ENCODE measurements at regions not wholly inside any gene's neighbourhood (a gene's known extent, or its start where the extent isn't known, plus 50 kb on each side); places are given as distances from the start of the nearest gene placed in this dataset.

- no peak for DNase-seq
Measured at GRCh38 chr9:1202512-1203280, 152.5 kb downstream of the DMRT2 start.

DNA sequence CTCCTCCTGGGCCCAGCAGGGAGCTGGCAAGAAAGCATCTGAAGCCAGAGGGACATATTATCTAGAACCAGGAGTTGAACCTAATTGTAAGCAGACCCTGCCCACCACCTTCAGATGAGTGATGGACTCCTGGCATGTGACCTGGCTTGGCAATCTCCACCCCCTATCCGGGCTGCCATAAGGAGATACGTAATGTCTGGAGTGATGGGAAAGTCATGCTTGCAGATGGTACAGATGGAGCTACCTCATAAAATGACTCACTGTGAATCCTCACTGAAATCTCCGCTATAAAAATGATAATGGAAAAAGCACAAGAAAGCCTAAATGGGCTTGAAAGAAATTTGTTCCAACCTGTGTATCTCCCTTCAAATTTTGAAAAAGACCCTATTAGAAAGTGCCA is 157.5 kb downstream of the DMRT2 start:
- no peak for DNase-seq

DNA sequence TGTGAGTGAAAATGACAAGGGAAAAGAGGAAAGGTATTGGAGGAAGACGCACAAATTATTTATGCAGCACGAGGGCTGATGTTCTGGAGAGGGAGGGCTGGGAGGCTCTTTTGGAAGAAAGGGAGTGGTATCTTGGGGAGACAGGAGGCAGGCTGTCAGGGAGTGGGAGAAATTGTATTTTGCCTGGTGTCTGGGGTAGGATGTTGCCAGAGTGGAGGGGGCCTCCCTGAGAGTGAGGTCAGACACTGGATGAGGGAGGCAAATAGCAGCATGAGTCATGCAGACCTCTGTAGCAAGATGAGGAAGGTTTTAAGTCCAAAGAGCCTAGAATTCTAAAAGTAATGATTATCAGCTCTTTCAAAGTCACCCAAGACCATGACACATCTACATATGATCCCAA is 158.0 kb downstream of the DMRT2 start:
- no peak for DNase-seq

DNA sequence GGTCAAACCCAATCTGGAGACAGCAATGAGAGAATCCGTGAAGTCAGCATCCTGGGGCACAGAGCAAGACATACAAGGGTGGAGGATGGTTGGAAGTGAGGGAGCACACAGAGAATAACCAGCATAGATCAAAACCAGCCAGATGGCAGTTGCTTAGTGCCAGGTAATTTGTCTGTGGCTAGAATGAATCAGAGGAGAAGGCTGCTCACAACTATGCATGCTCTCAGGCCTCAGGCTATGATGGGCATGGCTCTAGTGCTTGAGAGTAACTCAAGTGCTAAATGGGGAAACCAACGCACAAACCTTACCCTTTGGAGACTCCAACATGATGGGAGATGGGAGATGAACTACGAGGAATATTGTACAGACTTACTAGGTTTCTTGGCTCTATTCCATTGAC is 160.8 kb downstream of the DMRT2 start:
- DNase-seq: no peak

DNA sequence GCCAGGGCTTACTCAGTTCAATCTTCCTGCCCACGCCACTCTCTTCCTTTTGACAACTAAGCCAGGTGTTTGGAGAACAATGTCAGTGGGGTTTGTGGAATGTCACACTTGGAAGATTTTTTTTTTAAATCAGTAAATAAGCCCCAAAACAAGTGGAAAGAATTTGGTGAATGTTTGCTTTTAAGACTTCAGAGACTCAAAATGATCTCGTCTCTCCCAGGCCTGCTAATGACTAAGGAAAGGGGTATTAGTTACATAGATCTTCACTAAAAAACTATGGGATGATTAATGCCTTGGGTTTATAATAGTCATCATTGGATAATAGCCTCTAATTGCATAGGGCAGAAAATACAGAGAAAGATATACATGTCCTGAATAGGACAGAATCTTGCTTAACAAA is 166.4 kb downstream of the DMRT2 start:
- no peak for DNase-seq

DNA sequence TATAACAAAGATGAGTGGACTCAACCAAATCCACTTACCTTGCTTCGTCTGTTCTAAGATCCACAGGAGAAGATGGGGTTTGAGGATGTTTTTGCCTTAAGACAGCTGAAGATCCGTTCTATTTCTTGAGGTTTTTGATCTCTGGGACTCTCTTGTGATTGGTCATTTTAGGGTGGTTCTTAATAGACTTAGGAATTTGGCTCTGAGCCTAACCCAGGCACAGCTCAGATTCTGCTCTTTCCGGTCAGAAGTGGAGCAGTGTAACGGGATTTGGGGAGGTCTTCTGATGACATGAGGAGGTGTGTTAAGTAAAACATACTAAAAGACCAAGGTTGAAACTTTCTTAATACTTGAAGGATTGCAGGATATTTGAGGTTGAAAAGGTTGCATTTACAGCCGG is 166.9 kb downstream of the DMRT2 start:
- no peak for DNase-seq

DNA sequence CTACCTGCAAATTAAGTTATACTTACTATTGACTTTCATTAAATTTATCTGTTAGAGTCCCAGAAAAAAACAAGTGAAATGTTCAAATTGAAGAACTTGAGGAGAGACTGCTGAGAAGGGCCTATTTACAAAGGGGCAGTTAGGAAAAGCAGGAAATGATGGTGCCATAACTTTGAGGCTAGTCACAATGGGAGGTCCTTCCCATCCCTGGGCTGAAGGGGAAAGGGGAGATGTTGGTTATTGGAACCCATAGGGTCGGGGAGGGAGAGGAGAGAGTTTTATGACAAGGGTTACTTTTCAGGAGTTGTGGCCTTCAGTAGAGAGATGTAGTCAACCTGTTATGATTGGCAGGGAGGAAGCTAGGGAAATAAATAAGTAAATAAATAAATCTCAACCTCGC is 169.1 kb downstream of the DMRT2 start:
- no peak for DNase-seq

GRCh38 chr9:1221298-1221697 is 171.1 kb downstream of the DMRT2 start:
- DNase-seq: no peak

- no peak for DNase-seq
Measured at GRCh38 chr9:1222511-1222910, 172.4 kb downstream of the DMRT2 start.

GRCh38 chr9:1231998-1232919 is 182.1 kb downstream of the DMRT2 start:
- no peak for DNase-seq

GRCh38 chr9:1233568-1233967 is 183.4 kb downstream of the DMRT2 start:
- no peak for DNase-seq

DNA sequence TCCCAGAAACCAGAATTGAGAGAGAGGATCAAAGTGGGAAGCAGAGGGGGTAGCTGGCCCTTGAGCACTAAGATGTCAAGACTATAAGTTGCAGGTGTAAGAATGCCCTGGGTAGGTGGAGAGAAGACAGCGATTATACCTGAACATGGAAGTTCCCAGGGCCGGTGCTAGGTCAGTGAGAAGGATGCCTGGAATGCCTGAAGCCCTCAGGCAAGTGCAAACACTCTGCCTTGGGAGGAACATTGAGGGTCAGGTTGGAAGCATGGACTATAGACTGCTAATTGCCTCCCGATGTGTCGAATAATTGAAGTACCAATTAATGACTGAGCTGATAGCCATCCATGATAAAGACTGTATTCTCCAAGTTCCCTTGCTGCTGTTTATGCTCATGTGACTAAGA is 185.5 kb downstream of the DMRT2 start:
- no peak for DNase-seq

- DNase-seq: no peak
Measured at GRCh38 chr9:1236061-1236460, 185.9 kb downstream of the DMRT2 start.

DNA sequence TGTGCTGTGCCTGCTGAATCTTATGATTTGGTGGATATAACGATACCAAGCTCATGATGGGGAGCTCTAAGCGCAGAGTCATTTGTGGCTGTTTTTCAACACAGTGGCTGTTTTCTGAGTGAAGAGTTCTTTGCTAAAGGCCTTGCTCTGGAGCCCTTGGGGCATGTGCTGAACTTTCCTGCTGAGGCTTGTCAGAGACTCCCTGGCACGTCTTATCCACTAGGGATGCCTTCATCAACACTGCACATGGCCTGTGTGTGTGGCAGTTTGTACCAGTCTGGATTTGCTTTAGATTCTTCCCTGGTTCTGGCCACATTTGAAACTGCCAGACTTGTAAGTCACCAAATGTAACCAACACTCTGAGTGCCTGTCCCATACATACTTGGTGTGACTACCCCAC is 188.2 kb downstream of the DMRT2 start:
- no peak for DNase-seq

DNA sequence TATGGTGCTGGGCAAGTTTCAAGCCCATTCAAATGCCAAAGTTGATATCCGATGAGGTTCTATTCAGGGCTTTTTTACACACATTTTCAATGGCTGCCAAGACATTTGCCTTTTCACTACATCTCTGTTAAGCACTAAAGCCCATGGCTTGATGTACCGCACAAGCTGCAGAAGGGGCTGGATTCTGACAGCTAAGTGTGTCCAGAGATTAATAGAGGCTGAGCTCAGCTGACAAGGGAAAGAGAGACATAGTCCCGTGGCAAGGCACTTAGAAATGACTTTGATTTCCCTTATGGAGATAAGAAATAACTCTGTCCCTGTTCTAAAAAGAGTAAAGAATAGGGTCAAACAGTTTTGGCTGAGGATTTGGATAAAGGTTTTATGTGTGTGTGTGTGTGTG is 198.6 kb downstream of the DMRT2 start:
- DNase-seq: no peak

DNA sequence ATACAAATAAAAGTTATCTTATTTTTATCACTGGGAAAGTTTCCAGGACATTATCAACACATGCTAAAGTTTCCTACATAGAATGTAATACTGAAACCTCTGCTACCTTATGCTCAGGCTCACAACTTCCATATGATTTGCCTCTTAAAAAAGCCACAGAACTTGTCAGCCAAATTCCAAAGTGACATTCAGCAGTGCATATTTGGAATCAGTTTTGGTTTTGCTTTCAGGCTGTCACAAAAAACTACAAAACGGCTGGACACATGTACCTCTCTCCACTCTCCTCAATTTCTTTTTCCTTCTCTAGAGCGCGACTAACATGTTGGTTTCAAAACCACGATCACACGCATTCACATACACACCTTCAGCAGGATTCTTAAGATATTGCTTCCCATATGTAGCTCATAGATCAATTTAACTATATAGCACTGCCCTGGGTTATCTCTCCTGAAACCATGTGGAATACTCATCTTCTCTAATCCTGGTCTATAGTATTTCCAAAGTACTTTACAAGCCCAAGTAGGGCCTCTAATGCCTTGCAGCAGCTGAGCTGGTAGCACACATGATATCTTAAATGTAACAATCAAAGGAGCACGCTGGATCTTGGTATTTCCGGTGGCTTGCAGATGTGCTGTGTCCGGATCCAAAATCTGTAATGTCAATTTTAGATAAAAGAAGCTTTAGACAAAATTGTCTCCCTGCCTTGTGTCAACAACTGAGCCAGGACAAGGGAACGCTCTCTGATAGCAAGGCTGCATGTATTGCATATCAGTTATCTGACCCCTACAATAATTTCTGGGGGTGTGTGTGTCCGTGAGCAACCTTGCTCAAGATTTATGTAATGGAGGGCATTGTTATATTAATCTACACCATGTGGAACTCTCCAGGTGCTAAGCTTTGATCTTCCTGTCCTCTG is 203.2 kb downstream of the DMRT2 start:
- no peak for DNase-seq

DNA sequence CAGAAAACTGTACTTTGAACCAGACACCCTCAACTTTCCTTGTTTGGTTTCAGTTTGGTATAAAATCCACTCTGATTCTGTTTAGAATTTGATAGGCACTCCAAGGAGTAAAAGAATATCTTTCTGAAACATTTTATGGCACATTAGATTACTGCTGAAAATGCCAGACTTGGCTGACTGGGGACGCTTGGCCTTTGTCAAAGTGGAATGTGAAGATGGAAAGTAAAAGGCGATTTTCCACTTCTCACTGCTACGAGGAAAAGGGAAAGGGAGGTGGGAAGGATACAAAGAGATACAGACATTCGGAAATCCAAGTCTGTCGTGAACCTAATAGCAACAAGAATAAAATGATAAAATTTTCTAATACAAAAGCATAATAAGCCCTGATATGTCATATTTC is 203.9 kb downstream of the DMRT2 start:
- no peak for DNase-seq

GRCh38 chr9:1256178-1256577 is 206.0 kb downstream of the DMRT2 start:
- DNase-seq: no peak

GRCh38 chr9:1261266-1261665 is 211.1 kb downstream of the DMRT2 start:
- no peak for DNase-seq

GRCh38 chr9:1261879-1262766 is 212.0 kb downstream of the DMRT2 start:
- DNase-seq: no peak

GRCh38 chr9:1267141-1267570 is 217.0 kb downstream of the DMRT2 start:
- no peak for DNase-seq

DNA sequence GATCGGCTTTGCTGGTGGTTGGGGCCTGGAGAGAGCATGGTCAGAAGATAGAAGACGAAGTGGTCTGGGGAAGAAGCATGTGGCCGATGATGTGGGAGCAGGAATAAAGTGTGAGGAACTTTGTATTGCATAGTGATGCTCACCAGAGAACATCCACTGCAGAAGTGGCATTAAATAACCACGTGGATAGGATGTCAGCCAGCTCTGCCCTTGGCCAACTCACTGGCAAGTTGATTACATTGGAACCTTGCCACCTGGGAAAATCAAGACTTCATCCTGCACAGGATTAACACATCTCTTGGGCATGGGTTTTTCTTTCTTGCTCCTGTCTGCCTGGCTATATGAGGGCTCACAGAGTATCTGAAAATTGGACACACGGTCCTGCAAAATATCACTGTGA is 217.4 kb downstream of the DMRT2 start:
- no peak for DNase-seq

Data from NCI-H1930 (cell line).